ENCODE measurements at regions not wholly inside any gene's neighbourhood (a gene's known extent, or its start where the extent isn't known, plus 50 kb on each side); places are given as distances from the start of the nearest gene placed in this dataset.

GRCh38 chr1:115456441-115456961 is 118.5 kb upstream of the NGF start:
- no peak for TF ChIP-seq CTCF (IDR thresholded peaks at IDR 0.05; ENCODE audit: control insufficient read depth, insufficient read depth, low read depth, low read length, missing control alignments)
- DNase-seq (ENCODE audit: low read depth) = peak; percentile 3
- no peak overlapping the region for H3K4me3 ChIP-seq (ENCODE audit: control insufficient read depth, low read depth, low read length)

- DNase-seq (ENCODE audit: low read depth) = no peak
- TF ChIP-seq CTCF (IDR thresholded peaks at IDR 0.05; ENCODE audit: control insufficient read depth, insufficient read depth, low read depth, low read length, missing control alignments) = no peak
- no peak overlapping the region for H3K4me3 ChIP-seq (ENCODE audit: control insufficient read depth, low read depth, low read length)
Observed at GRCh38 chr1:115454837-115455511, 116.9 kb upstream of the NGF start.

GRCh38 chr1:115453666-115454065 is 115.6 kb upstream of the NGF start:
- H3K4me3 ChIP-seq (ENCODE audit: control insufficient read depth, low read depth, low read length) = no peak overlapping the region
- DNase-seq (ENCODE audit: low read depth) = no peak
- no peak for TF ChIP-seq CTCF (IDR thresholded peaks at IDR 0.05; ENCODE audit: control insufficient read depth, insufficient read depth, low read depth, low read length, missing control alignments)

GRCh38 chr1:115452600-115453329 is 114.7 kb upstream of the NGF start:
- H3K4me3 ChIP-seq (ENCODE audit: control insufficient read depth, low read depth, low read length) = no peak overlapping the region
- no peak for TF ChIP-seq CTCF (IDR thresholded peaks at IDR 0.05; ENCODE audit: control insufficient read depth, insufficient read depth, low read depth, low read length, missing control alignments)
- no peak for DNase-seq (ENCODE audit: low read depth)

GRCh38 chr1:115450501-115451040 is 112.5 kb upstream of the NGF start:
- TF ChIP-seq CTCF (IDR thresholded peaks at IDR 0.05; ENCODE audit: control insufficient read depth, insufficient read depth, low read depth, low read length, missing control alignments) = no peak
- H3K4me3 ChIP-seq (ENCODE audit: control insufficient read depth, low read depth, low read length) = no peak overlapping the region
- no peak for DNase-seq (ENCODE audit: low read depth)

GRCh38 chr1:115448282-115449044 is 110.4 kb upstream of the NGF start:
- TF ChIP-seq CTCF (IDR thresholded peaks at IDR 0.05; ENCODE audit: control insufficient read depth, insufficient read depth, low read depth, low read length, missing control alignments) = no peak
- DNase-seq (ENCODE audit: low read depth) = no peak
- no peak overlapping the region for H3K4me3 ChIP-seq (ENCODE audit: control insufficient read depth, low read depth, low read length)

Data from AG09309 (cell line).